HG03060 (cell line): ENCODE measurements at regions not wholly inside any gene's neighbourhood (a gene's known extent, or its start where the extent isn't known, plus 50 kb on each side); places are given as distances from the start of the nearest gene placed in this dataset.
"Not testable (repeated sequence)": the region's sequence is repeated elsewhere in the genome, so short reads cannot be mapped to it uniquely, and the experiment has no call there.

Experiments
- ATAC-seq: cut with Tn5 transposase; IDR thresholded peaks from one replicate; pipeline ENCODE4 v1.9.1; 2021; ENCODE audit warnings: low read depth, moderate number of reproducible peaks; ENCODE audit not compliant: unreplicated experiment

DNA sequence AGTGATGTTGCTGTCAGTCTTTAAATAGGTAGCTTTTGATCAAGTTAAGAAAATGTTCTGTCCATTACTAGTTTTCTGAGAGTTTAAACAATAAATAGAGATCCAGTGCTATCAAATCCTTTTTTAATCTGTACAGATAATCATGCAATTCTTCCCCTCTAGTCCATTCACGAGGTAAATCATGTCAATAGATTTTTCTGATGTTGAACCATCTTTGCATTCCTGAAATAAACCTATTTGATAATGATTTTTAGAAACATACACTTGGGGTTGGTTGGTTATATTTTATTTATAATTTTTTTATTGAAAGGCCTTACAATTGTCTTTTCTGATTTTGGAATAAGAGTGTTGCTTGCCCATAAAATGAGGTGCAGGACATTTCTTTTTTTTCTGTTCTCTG lies 95.0 kb downstream of the FAM53A start:
- ATAC-seq, result no peak

DNA sequence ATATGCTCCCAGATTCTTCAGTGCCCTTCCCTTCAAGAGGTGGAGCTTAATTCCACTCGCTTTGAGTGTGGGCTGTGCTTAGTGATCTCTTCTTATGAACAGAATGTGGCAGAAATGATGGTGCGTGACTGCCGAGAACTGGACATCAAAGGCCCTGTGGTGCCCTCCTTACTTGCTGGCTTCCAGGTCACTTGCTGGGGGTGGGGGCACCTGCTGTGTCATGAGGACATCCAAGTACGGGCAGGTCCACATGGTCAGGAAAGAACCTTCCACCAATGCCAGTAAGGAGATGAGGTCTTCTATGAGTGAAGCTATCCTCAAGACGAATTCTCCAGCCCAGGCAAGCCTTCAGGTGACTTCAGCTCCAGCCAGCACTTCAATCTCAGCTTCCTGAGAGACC lies 95.8 kb downstream of the FAM53A start:
- no peak for ATAC-seq

DNA sequence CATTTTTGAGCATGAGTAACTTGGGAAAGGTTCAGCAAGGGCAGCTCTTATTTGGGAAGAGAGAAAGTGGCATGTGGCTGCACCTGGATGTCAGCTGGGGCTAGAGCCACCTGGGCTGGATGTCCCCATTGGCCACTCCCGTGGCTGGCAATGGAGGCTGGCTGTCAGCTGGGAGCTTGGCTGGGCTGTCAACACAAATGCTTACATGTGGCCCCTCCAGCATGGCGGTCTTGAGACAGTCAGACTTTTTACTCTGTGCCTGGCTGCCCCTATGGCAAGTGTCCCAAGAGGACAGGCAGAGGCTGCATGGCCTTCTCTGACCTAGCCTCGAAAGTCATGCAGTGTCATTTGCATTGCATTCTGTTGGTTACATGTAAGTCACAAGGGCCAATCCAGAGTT lies 99.6 kb downstream of the FAM53A start:
- no peak for ATAC-seq

DNA sequence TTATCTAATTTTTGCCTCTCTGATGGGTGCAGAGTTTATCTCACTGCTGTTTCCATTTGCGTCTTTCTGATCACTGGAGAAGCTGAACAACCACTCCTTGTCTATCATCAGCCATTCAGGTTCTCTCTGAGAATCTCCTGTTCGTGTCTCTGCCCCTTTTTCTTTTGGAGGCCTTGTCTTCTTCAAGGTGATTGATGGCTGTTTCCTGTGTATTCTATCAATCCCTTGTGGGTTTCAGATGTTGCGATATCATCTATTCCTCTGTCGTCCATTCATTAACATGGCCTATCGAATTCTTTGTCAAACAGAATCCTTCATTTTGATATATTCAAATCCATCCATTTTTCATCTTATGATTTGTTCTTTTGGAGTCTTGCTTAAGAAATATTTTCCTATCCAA lies 100.3 kb downstream of the FAM53A start:
- no peak for ATAC-seq

DNA sequence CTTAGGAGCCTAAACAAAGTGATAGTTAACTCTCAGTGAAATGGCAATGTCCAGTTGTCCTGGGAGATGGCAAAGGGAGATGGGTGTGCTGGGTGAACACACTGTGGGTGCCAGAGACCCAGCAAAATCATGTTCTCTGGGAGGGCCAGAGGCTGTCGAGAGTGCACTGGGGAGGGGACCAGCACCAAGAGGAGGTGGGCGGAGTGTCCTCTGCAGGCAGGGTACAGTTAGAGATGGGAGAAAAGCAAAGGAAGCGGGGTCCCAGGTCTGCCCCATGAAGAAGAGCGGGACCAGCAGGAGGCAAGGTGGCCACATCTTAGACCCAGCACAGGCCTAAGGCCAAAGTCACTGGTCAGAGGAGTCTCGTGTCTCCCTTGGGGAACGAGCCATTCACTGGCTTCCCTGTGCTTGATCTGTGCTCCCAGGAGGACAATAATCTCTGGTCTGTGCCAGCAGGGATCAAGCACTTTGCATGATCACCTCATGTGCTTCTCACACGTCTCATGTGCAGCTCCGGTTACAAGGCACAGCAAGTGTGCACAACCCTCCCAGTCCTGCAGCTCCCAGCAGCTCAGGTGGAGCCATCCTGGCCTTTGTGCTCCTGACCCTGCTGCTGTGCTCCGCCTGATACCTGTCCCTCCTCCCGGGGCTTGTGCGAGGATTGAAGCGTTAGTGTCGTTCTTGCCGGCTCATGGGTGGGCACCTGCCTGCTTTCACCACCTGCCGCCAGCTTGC lies 100.9 kb downstream of the FAM53A start:
- ATAC-seq, result no peak

DNA sequence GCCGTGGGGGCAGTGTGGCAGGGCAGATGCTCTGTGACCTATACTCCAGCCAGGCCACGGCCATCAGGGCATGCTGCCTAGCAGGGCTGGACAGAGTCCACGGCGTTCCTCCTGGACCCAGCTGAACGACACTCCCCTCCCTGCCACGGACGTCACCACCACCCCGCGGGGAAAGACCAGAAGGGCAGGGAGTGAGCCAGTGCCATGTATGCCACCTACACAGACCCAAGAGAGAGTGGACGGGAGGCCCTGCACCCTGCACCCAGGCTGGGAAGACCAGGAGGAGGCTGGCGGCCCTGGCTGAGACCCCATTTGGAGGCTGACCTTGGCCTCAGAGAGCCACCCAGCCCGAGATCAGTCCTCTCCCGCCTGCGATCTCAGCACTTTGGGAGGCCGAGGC lies 101.9 kb downstream of the FAM53A start:
- ATAC-seq, result no peak

DNA sequence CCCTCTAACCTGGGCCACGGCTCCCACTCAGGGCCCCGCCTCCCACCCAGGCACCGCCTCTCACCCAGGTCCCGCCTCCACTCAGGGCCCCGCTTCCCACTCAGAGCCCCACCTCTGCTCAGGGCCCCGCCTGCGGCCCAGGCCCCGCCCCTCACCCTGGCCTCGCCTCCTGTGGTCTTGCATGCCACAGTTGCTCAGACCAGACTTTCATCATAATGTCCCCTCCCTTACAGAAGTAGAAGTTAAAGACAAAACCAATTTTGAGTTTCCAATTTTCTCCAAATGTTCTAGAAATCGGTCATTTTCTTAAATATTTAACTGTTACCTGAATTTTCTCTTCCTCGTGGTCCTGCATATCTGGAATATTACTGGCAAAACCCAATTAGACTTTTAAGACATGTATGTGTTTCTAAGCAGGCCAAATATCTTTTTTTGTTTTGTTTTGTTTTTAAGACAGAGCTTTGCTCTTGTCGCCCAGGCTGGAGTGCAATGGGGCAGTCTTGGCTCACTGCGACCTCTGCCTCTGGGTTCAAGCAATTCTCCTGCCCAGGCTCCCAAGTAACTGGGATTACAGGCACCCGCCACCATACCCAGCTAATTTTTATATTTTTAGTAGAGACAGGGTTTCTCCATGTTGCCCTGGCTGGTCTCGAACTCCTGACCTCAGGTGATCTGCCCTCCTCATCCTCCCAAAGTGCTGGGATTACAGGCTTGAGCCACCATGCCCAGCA lies 102.8 kb downstream of the FAM53A start:
- peak; percentile 43 for ATAC-seq

DNA sequence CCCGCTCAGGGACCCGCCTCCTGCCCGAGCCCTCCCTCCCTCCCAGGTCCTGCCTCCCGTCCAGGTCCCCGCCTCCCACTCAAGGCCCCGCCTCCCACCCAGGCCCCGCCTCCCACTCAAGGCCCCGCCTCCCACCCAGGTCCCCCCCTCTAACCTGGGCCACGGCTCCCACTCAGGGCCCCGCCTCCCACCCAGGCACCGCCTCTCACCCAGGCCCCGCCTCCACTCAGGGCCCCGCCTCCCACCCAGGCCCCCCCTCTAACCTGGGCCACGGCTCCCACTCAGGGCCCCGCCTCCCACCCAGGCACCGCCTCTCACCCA lies 103.5 kb downstream of the FAM53A start:
- ATAC-seq, result not testable (repeated sequence)

DNA sequence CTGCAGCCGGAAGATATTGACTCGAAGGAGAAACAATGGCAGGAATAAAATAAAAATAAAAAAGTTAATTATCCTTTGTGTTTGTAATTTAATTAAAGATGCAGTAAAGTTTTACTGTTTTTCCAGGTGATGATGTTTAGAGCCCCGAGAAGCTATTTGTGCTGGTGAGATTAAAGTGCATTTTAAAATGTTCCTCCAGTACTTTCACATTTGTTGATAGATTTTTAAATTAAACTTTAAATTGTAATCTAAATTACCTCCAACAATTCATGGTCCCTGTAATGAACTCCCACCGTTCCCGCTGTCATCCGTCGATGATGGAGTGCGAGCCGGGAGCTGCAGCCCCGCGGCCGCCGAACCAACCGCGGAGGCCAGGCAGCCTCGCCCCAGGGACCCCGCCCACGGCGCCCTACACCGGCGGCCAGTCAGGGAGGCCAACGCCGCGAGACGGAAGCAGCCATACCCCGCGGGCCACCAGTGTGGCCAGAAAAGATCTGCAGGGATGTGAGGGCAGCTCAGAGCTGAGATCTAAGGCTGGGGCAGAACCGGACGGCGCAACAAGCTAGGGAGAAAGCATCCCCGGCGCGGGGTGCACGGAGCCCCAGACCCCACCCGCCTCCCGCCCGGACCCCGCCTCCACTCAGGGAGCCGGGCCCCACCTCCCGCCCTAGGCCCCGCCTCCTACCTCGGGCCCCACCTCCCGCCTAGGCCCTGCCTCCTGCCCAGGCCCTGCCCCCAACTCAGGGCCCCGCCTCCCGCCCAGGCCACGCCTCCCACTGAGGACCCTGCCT lies 104.0 kb downstream of the FAM53A start:
- no peak for ATAC-seq

DNA sequence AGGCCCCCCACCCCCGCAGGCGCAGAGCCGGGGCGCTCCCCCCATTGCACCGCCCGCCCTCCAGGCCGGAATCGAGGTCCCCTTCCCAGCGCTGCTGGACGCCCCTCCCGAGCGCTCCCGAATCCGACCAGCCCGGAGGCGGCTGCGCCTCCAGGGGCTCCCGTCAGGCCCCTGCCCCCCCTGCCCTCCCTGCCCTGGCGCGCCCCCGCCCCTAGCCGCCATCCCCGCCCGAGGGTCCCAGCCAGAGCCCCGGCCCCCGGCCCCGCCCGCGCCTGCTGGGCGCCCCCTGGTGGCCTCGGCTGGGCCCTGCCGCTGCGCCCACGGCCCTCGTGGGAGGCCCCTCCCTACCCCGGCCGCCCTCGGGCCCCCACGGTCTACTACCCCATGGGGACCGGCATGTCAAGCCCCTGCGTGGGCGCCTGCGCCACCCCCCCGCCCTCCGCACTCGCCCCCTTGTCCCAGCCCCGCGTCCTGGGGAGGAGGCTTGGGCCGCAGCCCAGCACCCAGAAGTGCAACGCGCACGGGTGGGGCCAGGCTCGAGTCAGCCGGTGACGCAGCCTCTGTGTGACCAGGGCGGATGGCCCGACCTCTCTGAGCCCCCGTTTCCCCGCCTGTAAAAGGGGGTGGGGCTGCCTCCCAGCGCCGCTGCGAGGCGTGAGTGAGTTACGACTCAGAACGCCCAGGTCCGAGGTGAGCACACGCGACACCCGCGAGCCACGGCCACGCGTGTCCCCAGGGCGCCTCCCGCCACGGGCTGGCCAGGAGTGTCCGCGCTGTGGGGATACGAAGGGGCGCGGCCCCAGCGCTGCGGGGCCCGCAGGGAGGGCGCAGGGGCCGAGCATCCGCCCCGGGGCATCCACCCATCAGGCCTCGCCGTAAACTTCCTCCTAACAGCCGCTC lies 104.9 kb downstream of the FAM53A start:
- ATAC-seq, result no peak

DNA sequence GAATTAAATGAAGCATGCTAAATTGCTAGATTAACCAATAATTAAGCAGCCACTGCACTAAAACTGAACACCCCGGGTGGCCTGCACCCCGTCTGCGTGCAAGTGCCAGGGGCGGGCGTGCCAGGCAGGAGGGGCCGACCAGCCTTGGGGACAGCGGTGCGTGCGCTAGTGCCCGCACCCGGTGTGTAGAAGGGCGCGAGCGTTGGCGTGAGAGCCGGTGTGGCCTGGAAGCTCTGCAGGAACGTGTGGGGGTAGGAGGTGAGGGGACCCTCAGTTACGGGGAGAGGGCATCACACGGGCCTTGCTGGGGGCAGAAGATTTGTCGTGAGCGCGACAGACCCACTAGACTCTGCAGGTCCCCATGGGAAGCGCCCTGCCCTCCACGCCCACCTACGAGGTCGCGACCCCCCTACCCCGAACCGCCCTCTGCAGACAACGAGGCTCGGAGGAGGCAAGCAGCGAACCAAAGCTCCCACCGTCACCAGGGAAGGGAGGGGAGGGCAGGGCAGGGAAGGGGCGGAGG lies 105.8 kb downstream of the FAM53A start:
- no peak for ATAC-seq

DNA sequence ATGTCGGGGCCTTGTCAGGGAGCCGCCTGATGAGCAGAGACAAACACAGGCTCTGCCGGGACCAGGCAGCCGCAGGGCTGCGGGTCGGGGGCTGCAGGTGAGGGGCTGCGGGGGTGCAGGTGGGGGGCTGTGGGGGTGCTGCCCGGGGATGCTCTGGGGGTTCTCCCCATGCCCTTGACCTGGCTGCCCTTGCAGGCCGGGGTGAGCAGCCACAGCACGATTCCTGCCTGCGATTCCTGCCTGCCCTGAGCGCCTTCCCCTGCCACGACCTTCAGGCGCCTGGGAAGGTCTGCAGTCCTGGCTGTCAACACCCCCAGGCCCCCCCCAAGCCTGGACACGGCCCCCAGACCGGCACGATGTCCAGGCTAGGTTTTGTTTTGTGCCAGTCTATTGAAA lies 106.3 kb downstream of the FAM53A start:
- no peak for ATAC-seq

DNA sequence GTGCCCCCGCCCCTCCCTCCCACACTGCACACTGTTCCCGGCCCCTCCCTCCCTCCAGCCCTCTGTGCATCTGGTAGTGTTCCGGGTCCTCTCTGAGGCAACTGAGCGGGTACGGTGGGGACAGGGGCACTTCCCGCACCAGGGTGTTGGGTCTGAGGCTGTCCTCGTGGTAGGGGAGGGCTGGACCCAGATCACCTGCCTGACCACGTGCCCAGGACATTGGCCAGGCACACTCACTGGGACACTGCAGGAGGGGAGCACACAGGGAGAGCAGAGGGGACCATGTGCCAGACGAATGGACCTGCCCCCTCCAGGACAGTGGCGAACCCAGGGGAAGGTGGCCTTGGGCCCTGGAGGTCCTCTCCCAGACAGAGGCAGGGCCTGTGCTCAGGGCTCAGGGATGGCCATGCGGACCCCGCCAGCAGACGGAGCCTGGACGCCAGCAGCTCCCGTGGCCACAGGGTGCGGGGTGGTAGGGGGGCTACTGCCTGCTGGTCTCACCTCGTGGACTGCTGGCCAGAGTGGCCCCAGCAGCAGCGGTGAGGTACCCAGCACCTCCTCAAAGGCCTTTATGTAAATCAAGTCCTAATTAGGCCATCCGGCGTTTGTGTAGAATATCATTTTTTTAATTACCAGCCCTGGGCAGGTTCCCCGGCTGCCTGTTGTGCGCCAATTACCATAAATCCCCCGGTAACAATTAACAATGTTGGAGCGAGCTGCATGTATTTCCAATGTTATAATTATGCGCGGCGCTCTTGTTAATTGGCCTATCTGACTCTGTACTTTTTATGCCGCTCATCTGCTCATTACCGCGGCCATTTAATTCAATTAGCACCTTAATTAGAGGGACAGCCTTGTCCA lies 106.9 kb downstream of the FAM53A start:
- ATAC-seq, result no peak

DNA sequence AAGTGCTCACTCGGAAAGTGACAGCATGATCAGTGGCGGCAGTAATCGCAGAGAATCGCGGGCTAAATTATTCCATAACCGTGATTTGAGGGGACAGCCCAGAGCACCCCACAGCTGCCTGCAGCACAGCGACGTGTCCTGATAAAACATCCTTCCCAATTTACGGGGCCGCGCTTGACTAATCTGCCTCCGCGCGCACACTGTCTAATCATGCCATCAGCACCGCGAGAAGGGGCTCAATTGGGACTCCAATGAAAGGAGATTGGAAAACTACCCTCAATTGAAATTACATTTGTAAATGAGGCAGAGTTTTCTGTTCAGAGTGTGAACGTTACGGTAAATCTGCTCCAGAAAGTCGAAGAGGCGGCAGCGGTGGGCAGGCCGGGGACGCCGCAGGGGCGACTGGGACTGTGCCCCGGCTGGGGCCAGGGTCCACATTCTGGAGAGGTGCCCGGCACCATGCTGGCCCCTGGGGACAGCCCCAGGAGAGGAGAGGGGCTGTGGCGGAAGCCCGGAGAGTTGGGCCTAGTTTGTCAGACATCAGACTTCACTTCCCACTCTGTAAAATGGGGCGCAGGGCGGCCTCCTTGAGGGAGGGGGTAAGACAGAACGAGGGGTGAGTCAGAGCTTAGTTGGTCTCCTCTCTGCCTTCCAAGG lies 107.7 kb downstream of the FAM53A start:
- no peak for ATAC-seq

DNA sequence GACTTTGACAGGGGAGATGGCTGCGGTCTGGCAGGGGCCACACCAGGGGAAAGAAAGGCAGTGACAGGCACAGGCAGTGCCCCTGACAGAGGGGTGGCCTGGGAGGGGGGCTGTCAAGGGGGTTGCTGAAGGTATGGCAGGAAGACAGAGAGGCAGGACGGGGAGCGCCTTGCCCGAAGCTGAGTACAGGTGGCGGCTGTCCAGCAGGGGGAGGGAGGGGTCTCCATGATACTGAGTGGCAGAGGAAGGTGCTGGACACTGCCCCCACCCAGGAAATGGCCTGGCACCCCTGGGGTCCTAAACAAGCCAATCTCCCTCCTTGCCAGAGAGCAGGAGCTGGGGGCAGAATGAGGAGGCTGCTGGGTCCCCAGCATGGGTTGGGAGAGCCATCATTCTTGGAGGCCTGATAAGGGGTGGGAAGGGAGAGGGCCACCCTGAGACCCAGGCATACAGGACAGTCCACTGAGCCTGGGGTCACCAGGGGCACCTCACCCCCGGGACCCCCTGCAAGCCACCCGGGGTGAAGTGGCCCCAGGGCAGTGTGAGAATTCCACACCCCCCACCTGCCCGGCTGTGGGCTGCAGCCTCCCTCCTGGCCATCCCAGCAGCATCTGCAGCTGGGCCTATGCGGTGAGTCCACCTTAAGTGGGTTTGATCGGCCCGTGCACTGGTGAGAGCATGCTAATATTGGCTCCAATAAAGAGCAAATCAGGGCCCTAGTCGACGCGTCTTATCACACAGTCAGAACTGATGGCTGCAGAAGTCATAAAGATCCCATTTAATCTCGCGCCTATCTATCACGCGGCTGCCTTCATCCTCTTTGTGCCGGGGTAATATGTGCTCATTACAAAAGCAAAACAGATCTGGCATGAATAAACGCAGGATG lies 108.5 kb downstream of the FAM53A start:
- ATAC-seq, result no peak

DNA sequence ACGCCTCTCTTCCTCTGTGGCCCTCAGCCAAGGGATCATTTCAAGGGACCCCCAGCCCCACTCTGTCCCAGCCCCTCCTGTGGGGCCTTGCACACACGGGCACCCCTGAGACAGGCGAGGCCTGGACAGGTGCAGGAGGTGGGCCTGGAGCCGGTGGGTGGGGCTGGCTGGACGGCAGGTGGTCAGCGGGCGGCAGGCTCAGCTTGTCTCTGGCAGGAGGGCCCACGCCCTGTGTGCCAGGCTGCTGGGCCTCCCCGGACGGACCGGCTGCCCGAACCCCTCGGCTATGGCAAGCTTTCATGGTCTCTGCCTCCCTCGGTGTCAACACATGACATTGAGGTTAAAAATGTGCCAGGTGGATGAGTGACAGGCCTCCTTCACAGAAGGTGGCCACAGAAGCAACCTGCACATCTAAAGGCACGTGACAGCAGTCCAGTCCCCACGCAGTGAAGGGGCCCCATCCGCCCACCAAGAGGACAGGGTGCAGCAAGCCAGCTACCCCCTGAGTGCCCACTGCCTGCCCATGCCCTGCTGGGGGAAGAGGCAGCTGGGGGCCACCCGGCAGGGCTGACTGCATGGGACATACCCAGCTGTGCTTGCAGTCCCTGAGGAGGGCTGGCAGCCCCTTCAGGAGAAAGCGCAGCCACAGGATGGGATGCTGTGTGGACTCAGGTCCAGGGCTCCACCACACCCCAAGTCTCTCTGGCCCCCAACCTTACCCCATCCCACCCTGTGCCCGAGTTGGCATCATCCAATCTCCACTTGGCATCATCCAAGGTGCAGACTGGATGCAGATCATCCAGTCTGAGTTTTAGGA lies 109.3 kb downstream of the FAM53A start:
- ATAC-seq, result no peak

DNA sequence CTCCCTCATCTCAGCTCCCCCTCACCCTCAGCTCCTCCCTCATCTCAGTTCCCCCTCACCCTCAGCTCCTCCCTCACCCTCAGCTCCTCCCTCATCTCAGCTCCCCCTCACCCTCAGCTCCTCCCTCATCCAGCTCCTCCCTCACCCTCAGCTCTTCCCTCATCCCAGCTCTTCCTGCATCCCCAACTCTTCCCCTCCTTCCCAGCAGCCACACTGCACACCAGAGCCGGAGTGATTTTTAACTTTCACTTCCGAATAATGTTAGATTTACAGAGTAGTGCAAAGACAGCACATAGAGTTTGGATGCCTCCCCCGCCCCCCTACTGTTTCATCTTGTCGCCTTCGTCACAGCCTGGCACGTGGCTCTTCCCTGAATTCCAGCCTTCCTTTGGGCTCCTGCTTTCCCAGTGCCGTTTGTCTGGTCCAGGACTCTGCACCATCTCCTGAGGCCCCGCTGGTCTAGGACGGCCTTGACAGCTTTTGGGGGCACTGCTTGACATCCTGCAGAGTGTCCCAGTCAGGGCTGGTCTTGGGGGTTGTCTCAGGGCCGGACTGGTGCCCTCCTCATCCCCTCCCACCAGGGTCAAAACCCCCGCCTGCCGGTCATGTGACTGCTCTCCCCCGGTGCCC lies 110.2 kb downstream of the FAM53A start:
- ATAC-seq, result no peak
